ENCODE measurements at regions not wholly inside any gene's neighbourhood (a gene's known extent, or its start where the extent isn't known, plus 50 kb on each side); places are given as distances from the start of the nearest gene placed in this dataset.
"Not testable (repeated sequence)": the region's sequence is repeated elsewhere in the genome, so short reads cannot be mapped to it uniquely, and the experiment has no call there.

- not testable (repeated sequence) for TF ChIP-seq CEBPB (IDR thresholded peaks at IDR 0.05; ENCODE audit: low read depth, low read length); CTCF (IDR thresholded peaks at IDR 0.05; ENCODE audit: control extremely low read depth in 1 of 3, insufficient read depth in 1 of 3, low read depth in 1 of 3, low read length in 3 of 3)
These were observed 361.6 kb upstream of the SGO1 start for GRCh38 chr3:20547361-20548269.
